KBM-7 (cell line): ENCODE measurements at regions not wholly inside any gene's neighbourhood (a gene's known extent, or its start where the extent isn't known, plus 50 kb on each side); places are given as distances from the start of the nearest gene placed in this dataset.
"Not testable (repeated sequence)": the region's sequence is repeated elsewhere in the genome, so short reads cannot be mapped to it uniquely, and the experiment has no call there.

ENCODE experiments used
- DNase-seq: peaks from one replicate; pipeline ENCODE4 v3.0.0-alpha.2; 2015
- in situ Hi-C: fragments of 300-500 bp; cut with MboI; formaldehyde crosslinking; loops from 2 replicates; pipeline ENCODE4 v1.14.3; 2020; ENCODE audit warnings: low sequenced_read_pairs, low pct_unique_long_range_greater_than_20kb, mixed read lengths

DNA sequence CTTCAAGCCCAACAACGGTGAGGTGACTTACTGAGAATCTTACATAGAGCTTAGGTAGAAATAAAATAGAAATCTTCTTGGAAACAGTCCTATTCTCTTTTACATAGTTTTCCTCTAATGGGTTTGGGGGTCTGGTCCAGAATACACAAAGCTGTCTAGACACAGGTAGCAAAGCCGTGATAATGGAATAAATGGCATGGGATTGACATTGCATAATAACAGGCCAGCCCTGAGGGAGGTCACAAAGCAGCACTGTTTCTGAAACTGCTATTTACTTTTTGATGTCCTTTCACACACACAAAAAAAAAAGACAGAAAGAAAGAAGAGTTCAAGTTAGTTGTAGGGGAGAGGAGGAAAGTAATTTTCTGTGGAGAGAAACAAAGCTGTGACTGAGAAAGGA is 364.8 kb upstream of the SORCS1 start:
- no peak for DNase-seq
- in situ Hi-C loops = no loop called here

DNA sequence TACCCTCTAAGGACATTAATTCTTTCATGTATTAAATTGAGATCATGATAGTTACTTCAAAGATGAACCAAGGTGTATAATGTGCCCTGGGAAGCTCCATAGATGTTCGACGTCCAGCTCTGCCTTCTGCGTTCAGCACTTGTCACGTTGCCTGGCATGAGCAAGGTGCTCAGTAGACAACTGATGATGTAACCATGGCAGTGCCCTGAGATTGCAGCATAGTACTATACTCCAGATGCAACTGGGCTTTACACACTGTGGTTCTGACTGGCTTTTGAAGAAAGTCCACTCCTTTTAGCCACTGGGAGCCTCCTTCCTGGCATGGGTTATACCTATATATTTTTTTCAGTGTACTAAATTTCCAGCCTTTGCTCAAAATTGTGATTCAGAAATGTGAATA is 355.8 kb upstream of the SORCS1 start:
- DNase-seq = no peak
- in situ Hi-C loops = no loop called here

DNA sequence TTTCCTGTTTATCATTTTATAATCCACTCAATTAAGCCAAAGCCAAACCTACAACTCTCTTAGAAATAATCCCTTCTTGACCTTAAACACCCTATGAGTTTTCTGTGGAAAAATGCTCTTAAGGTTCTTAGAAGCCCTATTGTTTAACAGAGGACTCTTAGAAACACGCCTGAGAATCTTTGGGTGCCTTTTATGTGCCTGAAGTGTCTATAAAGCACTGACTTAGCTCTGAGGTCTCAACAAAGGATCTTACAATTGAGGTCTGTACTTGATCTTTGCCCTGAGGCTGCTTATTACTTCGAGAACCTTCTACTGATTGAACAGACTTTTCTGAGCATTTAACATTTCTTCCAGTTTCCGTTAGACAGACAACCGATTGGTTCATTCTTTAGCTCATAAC is 353.3 kb upstream of the SORCS1 start:
- in situ Hi-C loops = no loop called here
- DNase-seq = no peak

DNA sequence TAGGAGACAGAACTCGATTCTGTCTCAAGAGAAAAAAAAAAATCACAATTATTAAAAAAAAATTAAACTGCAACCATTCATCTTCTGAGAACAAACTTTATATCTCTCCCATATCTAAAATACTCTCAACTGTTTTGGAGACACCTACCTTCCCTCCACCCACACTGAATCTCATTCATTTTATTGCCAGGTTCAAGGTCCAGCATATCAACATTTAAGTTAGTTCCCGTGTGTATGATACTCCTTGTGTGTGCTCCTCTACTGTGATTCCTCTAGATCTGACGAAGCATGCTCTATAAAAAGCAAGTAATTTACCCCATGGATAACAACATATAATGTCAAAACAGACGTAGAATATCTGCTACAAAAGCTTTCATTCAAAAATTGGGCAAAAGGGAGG is 351.8 kb upstream of the SORCS1 start:
- in situ Hi-C loops = no loop called here
- DNase-seq = no peak

DNA sequence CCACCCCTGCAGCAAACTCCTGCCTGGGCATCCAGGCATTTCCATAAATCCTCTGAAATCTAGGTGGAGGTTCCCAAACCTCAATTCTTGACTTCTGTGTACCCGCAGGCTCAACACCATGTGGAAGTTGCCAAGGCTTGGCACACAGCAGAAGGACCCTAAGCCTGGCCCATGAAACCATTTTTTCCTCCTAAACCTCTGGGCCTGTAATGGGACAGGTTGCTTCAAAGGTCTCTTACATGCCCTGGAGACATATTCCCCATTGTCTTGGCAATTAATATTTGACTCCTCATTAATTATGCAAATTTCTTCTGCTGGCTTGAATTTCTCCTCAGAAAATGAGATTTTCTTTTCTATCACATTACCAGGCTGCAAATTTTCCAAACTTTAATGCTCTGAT is 339.5 kb upstream of the SORCS1 start:
- in situ Hi-C loops, DNase-seq: not testable (repeated sequence)

DNA sequence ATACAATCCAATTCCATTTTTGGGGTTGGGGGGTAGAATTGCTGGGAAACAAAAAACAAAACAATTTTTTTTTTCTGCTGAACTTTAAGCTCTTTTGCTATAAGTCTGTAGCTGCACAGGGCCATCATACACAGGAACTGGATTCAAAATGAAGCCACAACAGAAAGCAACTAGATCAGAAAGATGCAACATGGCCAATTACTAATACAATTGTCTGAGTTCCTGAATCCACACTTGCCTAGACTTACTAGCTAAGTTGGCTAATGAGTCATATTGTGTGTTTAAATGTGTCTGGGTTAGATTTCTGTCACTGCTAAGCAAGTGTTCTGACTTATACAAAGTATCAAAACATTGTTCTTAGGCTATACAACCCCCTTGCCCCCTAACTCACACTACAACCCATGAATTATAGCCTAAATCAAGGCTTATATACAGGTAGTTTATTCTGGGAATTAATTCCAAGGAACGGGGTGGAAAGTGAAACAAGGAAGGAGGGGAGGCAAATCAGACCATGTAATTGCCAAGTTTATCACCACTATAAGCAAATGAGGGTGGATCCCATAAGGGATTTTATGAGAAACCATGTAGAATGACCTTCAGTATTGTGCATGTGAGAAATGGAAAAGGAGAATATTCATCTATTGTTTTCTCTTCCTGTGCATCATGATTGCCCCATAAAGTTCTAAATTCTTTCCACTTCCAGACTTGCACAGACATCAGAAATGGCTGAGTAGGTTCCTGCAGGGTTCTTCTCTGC is 337.9 kb upstream of the SORCS1 start:
- DNase-seq = no peak
- in situ Hi-C loops = no loop called here

DNA sequence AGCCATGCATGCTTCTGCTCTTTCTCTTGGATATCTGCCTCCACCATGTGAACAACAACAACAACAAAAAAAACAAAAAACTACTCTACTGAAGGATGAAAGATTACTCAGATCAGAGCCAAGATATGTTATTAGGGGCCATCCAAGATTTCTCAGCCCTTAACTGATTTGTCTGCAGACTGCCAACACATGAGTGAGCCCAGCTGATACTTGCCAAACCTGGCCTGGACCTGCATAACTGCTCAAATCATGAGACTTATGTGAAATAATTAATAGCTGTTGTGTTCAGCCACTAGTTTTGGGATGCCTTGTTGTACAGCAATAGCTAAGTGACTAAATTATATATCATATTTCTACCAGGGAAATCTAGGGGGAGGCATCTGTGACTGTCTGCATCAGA is 334.5 kb upstream of the SORCS1 start:
- DNase-seq = no peak
- in situ Hi-C loops = no loop called here

DNA sequence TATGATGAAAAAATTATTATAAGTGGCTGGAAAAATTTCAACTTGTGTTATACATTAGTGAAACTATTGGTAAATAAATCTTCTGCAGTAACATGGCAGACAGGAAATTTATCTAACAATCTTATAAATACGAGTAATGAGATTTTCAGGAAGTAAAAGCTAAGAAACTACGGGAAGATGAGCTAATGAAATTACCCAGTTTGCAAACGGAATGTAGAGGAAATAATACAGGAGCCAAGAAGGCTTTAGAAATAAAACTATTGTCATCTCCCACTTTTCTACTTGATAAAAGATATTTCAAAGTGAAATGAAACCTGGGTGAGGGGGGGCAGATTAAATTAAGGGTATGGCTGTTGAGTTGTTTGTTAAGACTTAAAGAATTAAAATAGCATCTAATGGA is 332.5 kb upstream of the SORCS1 start:
- in situ Hi-C loops = no loop called here
- DNase-seq = no peak

DNA sequence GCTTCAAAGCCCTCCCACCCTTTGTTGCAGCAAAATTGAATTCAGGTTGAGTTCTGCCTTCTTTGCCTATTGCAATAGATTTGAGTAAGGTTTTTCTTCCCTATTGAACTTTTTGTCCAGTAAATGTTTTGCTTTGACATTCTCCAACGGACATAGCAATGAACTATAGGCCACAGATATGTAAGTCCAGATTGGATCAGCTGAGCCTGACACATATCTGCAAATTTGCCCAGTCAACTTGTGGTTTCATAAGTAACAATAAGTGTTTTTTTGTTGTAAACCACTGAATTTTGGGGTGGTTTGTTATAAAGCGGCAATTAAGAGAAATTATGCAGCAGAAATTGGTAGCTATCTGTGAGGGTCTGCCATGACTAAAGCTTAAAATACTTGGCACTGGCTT is 332.1 kb upstream of the SORCS1 start:
- DNase-seq = no peak
- in situ Hi-C loops = no loop called here

DNA sequence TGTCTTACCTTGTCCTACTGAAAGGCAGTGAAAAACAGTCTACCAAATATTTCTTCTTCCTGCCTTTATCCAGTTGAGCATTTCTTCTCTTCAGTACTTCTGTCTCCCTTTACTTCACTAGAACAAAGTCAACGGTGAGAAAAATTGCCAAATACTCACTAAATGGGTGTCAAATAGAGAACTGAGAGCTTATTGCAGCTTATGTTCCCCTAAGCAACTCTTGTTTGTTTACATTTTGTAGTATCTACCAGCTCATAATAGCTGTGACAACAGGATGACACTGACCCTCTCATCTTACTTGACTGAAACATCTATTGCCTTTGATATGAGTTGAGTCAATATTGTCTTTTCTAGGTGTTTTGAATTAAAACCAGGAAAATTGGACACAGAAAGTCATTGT is 327.9 kb upstream of the SORCS1 start:
- DNase-seq = no peak
- in situ Hi-C loops = no loop called here

DNA sequence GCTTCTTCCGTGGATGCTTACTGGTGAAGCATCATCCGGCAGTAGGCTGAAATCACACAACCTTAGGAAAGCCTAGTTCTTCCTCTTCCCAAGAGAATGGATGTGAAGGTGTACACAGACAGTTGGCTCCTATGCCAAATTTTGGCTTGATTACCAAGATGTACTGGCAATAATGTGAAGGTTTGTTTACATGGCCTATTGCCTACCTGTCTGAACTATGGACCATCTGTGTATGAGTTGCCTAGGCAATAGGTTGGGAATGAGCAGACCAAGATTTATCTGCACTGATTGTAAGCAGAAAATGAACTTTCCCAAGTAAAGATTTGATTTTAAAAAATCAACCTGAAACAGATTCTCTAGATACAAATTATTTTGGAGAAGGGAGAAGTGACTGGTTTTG is 325.9 kb upstream of the SORCS1 start:
- no peak for DNase-seq
- in situ Hi-C loops = no loop called here

DNA sequence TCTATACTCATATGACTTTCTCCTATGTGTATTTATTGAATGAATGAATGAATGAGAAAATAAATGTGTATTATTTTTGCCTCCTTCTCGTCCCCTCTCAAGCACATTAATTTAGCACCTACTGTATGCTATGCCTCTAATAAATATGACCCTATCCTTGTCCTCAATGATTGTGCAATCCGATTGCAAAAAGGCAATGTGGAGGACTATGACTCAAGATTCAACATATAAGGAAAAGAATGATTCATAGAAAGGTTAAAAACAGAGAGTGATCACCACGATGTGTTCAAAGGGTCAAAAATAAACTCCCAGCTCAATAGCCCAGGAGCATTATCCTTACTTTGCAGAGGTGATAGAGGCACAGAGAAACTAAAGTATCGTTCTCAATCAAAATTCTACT is 322.8 kb upstream of the SORCS1 start:
- DNase-seq = no peak
- in situ Hi-C loops = no loop called here

DNA sequence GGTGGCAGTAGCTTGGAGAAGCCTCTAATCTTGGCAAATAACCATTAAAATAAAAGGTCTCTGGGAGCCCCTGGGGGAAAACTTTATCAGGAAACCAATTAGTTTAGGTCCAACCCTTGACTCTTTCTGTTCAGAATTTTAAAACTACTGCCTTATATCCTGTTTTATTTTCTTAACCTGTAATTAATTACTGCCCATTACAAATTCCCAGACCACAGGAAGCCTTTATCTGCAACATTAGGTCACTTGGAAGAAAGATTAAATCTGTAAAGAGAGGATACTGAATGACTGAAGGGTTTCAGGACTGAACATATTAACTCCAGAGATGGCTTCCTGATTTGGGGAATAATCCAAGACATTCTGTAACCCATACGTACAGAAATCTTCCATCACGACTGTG is 320.5 kb upstream of the SORCS1 start:
- in situ Hi-C loops = no loop called here
- DNase-seq = no peak

DNA sequence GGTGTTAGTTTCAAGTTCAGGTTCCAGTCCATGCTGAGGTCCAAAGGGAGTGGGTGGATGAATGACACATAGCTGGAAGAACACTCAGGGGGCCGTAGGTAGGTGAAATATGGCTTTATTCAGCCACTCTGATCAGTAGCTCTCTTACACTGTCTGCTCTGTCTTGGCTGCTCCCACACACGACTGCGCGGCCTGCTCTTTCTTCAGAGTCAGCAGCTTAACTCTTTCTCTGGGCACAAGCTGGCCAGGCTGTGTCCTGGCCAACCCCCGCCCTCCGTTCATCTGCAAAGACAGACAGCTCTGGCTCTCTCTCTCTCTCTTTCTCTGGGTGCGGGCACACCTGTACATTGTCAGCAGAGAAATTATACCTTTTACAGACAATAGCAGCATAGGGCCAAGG is 317.4 kb upstream of the SORCS1 start:
- DNase-seq = no peak
- in situ Hi-C loops = no loop called here

DNA sequence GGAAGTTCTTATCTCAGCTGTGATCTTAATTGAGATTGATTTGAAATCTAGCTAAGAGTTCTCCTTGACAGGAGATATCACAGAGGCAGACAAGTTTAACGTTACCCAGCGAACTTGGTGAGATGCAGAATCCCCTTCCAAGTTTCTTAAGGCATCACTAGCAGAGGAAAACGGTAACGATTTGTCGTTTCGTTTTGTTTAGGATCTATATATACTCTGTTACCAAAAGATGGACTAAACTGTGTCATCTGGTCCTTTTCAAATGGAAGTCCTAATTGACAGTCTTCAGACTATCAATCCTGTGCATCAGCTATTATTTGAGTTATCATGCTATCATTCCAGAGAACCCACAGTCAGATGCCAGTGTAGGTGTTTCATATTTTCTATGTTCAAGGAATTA is 316.7 kb upstream of the SORCS1 start:
- no peak for DNase-seq
- in situ Hi-C loops = no loop called here

DNA sequence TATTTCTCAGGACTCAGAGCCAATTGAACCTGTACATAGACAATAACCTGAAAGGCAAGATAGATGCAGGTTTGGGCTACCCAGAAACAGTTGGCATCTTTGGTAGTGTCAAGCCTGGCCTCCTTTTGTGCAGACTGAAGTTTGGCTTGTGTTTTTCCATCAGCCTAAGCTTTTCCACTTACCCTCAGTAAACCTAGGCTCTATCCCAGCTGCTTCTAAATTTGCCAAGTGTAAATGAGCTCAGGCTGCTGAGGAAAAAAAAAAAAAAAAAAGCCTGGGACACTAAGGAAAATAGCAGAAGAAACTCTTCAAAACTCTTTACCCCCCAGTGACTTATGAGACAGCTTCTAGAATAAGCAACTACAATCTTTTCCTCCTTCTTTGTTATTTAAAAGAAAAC is 316.3 kb upstream of the SORCS1 start:
- in situ Hi-C loops = no loop called here
- DNase-seq = no peak

DNA sequence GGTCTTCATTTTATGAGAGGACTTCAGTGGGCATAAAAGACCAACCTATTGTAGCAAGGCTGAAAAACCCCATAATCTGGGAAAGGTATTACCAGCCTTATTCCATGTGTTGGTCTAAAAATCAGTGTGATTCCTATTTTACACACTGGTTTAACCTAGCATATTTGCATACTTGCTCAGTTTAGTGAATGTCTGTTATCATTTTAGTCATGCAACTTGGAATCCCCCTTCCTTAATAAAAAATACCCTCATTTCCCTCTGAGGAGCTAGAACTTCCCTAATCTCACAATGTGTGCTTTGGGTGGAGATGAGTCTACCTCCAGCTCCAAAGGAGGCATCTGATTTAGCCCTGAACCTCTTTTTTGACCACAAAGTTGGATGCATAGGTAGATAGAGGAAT is 312.8 kb upstream of the SORCS1 start:
- in situ Hi-C loops = no loop called here
- DNase-seq = no peak

DNA sequence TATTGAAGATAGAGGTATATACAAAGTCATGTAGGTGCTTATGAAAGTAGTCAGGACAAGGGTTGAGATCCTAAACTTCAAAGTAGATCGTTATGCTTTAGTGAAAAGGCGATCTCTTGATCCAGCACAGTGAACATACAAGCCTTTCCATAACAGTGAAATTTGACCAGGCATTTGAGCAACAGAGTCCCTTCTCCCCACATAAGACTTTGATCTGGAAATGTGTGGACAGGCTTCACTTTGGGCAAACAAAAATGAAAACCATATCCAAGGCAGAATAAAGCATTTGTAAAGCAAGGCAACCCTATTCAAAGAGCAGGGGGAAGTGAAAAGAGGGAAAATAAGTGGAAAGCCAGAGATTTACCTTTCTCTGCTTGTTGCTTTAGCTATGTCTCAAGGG is 311.9 kb upstream of the SORCS1 start:
- in situ Hi-C loops = no loop called here
- DNase-seq = no peak

DNA sequence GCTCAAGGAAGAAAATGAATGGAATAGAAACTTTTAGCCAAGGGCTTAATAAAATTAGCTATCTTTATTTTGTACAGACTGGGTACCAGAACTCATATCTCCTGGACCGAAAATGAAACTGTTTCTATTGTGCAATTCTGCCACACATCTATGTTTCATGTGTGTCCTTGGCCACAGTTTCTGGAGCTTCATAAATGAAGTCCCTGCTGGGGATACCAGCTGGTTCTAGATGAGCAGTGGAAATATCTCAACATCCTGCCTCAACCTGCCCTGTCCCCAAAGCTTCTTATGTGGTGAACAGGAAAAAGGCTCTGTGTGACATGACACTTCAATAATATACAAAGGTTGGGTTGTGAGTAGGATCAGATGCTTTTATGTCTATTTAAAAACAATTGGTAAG is 310.1 kb upstream of the SORCS1 start:
- DNase-seq = no peak
- in situ Hi-C loops = no loop called here

DNA sequence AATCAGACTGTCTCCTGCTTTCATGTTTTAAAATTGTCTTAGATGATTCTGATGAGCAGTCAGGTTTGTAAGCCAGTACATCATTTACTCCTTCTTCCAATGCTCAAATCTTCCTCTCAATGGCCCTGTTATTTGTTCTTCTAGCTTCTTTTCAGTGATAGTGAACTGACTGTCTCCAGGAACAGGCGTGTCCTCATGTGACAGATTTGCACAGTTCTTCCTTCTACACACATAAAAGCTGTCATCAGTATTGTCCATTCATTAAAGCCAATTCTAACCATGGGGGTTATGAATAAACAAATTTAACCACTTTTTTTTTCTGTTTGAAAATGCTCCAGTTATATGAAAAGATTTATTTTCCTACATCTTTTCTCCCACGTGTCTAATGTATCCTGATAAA is 308.7 kb upstream of the SORCS1 start:
- no peak for DNase-seq
- in situ Hi-C loops = no loop called here

DNA sequence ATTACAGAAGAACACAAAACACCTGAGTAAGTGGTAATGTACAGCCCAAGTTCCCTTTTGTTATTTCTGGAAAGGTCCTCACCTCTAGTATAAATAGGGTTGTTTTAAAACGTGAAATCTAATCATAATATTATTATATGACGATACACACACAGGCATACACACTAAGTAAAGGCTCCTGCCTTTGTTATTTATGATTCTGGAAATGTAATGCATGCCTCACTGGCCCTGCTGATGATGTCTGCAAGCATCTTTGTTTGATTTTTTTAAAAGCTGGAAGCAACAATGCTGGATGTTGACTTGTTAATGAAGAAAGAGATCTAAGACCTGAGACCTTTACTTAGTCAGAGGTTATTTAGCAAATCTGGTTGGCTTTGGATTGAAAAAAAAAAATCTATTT is 307.4 kb upstream of the SORCS1 start:
- DNase-seq = no peak
- in situ Hi-C loops = no loop called here

DNA sequence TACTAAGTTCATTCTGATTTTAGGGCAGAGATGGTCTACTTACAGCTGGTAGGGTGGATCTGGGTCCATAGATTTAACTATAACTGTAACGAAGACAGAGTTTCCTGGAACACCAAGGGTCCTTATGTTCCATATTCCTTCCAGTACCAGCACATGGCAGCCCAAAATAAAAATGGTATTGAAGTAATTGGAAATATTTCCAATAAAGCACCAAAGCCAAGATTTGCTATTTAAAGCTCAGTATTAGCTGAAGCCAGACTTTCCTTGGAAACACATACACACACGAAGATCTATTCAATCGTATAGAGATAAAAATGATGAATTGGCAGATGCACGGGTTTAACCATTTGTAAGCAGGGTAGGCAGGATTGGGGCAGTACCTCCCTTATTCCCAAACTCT is 289.1 kb upstream of the SORCS1 start:
- DNase-seq = no peak
- in situ Hi-C loops = no loop called here
